IMR-90 (cell line): ENCODE measurements at regions not wholly inside any gene's neighbourhood (a gene's known extent, or its start where the extent isn't known, plus 50 kb on each side); places are given as distances from the start of the nearest gene placed in this dataset.
A peak's percentile ranks its signal among the peaks of the same experiment; 100 is the strongest.

Experiments used
- ATAC-seq: fragments of 200-7000 bp; cut with Tn5 transposase; 2 replicates; pipeline ENCODE4 v1.9.1; 2020; ENCODE audit warnings: low read depth, mild to moderate bottlenecking, moderate library complexity
- BruUV-seq: library from RNA; stranded (reverse); fragments of 400-500 nt; replicated peaks from 2 replicates; lab custom pipeline; 2021; lab: Mats Ljungman, UMichigan
- CTCF ChIA-PET: fragments of 300-600 bp; formaldehyde crosslinking; extraction: SDS; loops from one replicate; lab custom pipeline; 2021; ENCODE audit warnings: antibody characterized with exemption; lab: Yijun Ruan, JAX
- POLR2A ChIA-PET: fragments of 300-600 bp; sonication (Branson Sonifier 250); formaldehyde crosslinking; loops from one replicate; lab custom pipeline; 2022; ENCODE audit warnings: antibody characterized with exemption; ENCODE audit not compliant: unreplicated experiment; lab: Charles Lee
- DNase-seq: peaks from one replicate; pipeline ENCODE4 v3.0.0; 2013
- H2AFZ ChIP-seq: replicated peaks from 2 replicates; pipeline ENCODE3; 2013; ENCODE audit warnings: low read length, mild to moderate bottlenecking; ENCODE audit not compliant: poor library complexity
- H2AK5ac ChIP-seq: 2 replicates; pipeline ENCODE4 v1.6.1; 2013; ENCODE audit warnings: low read depth, low read length, inconsistent platforms
- H2AK9ac ChIP-seq: replicated peaks from 2 replicates; pipeline ENCODE3; 2013; ENCODE audit warnings: mild to moderate bottlenecking, low read depth, low read length, moderate library complexity; ENCODE audit not compliant: poor library complexity
- H2BK120ac ChIP-seq: 2 replicates; pipeline ENCODE4 v1.6.1; 2013; ENCODE audit warnings: low read depth, low read length, inconsistent platforms
- H2BK15ac ChIP-seq: 3 replicates; pipeline ENCODE4 v1.6.1; 2013; ENCODE audit warnings: low read depth, low read length, inconsistent platforms
- H2BK20ac ChIP-seq: 2 replicates; pipeline ENCODE4 v1.6.1; 2013; ENCODE audit warnings: low read depth, mild to moderate bottlenecking, inconsistent platforms, low read length, moderate library complexity
- H2BK5ac ChIP-seq: 2 replicates; pipeline ENCODE4 v1.6.1; 2013; ENCODE audit warnings: mild to moderate bottlenecking, low read depth, low read length, inconsistent platforms; ENCODE audit not compliant: poor library complexity, severe bottlenecking
- H3K14ac ChIP-seq: replicated peaks from 2 replicates; pipeline ENCODE4 v1.6.1; 2013; ENCODE audit warnings: low read depth, low read length, inconsistent platforms
- H3K18ac ChIP-seq: 2 replicates; pipeline ENCODE4 v1.6.1; 2013; ENCODE audit warnings: low read depth, low read length, control low read depth
- H3K23ac ChIP-seq: 2 replicates; pipeline ENCODE4 v1.6.1; 2013; ENCODE audit warnings: low read depth, low read length, inconsistent platforms
- H3K27ac ChIP-seq: 2 replicates; pipeline ENCODE4 v1.5.1; 2013; ENCODE audit warnings: mild to moderate bottlenecking, control low read depth, low read length; ENCODE audit not compliant: insufficient read depth
- H3K27me3 ChIP-seq: 2 replicates; pipeline ENCODE4 v1.6.1; 2013; ENCODE audit warnings: low read length; ENCODE audit not compliant: control insufficient read depth, insufficient read depth
- H3K36me3 ChIP-seq: 2 replicates; pipeline ENCODE4 v1.6.1; 2013; ENCODE audit warnings: low read length, mixed read lengths; ENCODE audit not compliant: control insufficient read depth, insufficient read depth
- H3K4ac ChIP-seq: 2 replicates; pipeline ENCODE4 v1.6.1; 2013; ENCODE audit warnings: low read depth, low read length, inconsistent platforms
- H3K4me1 ChIP-seq: 2 replicates; pipeline ENCODE4 v1.6.1; 2013; ENCODE audit warnings: low read length, mixed read lengths; ENCODE audit not compliant: control insufficient read depth, insufficient read depth
- H3K4me2 ChIP-seq: 2 replicates; pipeline ENCODE4 v1.6.1; 2013; ENCODE audit warnings: low read depth, mild to moderate bottlenecking, control low read depth, low read length, moderate library complexity
- H3K4me3 ChIP-seq: 2 replicates; pipeline ENCODE4 v1.5.1; 2013; ENCODE audit warnings: low read depth, mild to moderate bottlenecking, control low read depth, low read length, moderate library complexity; ENCODE audit not compliant: insufficient read depth
- H3K56ac ChIP-seq: 2 replicates; pipeline ENCODE4 v1.6.1; 2013; ENCODE audit warnings: low read length, inconsistent platforms; ENCODE audit not compliant: insufficient read depth; ENCODE audit errors: extremely low read depth
- H3K79me1 ChIP-seq, 2 experiments: 2 replicates each; pipeline ENCODE4 v1.6.1; 2013; ENCODE audit warnings: low read length in 2 of 2, inconsistent platforms in 1 of 2, low read depth in 1 of 2
- H3K9ac ChIP-seq: 2 replicates; pipeline ENCODE4 v1.6.1; 2013; ENCODE audit warnings: low read depth, low read length, control low read depth
- H3K9me1 ChIP-seq: 2 replicates; pipeline ENCODE4 v1.6.1; 2013; ENCODE audit warnings: low read length, inconsistent platforms; ENCODE audit not compliant: insufficient read depth
- H3K9me3 ChIP-seq: 2 replicates; pipeline ENCODE4 v1.6.1; 2013; ENCODE audit warnings: low read length; ENCODE audit not compliant: control insufficient read depth, insufficient read depth
- H4K20me1 ChIP-seq: 2 replicates; pipeline ENCODE4 v1.6.1; 2013; ENCODE audit warnings: low read length, inconsistent platforms; ENCODE audit not compliant: insufficient read depth
- H4K5ac ChIP-seq: 2 replicates; pipeline ENCODE4 v1.6.1; 2013; ENCODE audit warnings: mild to moderate bottlenecking, low read depth, low read length, control low read depth
- H4K8ac ChIP-seq, 2 experiments: 2 replicates each; pipeline ENCODE4 v1.6.1; 2013; ENCODE audit warnings: low read depth in 2 of 2, low read length in 2 of 2, control low read depth in 1 of 2, inconsistent platforms in 1 of 2
- H4K91ac ChIP-seq: 2 replicates; pipeline ENCODE4 v1.6.1; 2013; ENCODE audit warnings: low read depth, low read length, inconsistent platforms; ENCODE audit not compliant: insufficient read depth
- CEBPB ChIP-seq: IDR thresholded peaks from 2 replicates; pipeline ENCODE4 v1.6.1; 2012; ENCODE audit warnings: low read depth, low read length, improper control_type of control experiment
- MAFK ChIP-seq: IDR thresholded peaks from 2 replicates; pipeline ENCODE4 v1.6.1; 2012; ENCODE audit warnings: low read depth, low read length, improper control_type of control experiment
- WGBS, 2 experiments: methylation state at CpG; one replicate each; pipeline versions ENCODE4 v1.1.5 to v1.1.7; 2013; ENCODE audit warnings: missing lambda C conversion rate in 2 of 2; ENCODE audit not compliant: insufficient read length in 1 of 2; ENCODE audit errors: extremely low coverage in 2 of 2; 5-methylcytosine and 5-hydroxymethylcytosine counted together
- dilution Hi-C: fragments of 300-500 bp; cut with HindIII; formaldehyde crosslinking; loops from one replicate; pipeline ENCODE4 v1.14.3; 2018; ENCODE audit warnings: low sequenced_read_pairs; ENCODE audit not compliant: unreplicated experiment
- in situ Hi-C: fragments of 300-500 bp; cut with MboI; formaldehyde crosslinking; loops from 3 replicates; pipeline ENCODE4 v1.14.3; 2019; ENCODE audit warnings: low sequenced_read_pairs, inconsistent platforms, mixed read lengths
- intact Hi-C: fragments of 100-400 bp; cut with micrococcal nuclease; formaldehyde crosslinking; loops from 2 replicates; pipeline ENCODE4 v1.10.0; 2022

GRCh38 chr4:19492606-19493005 is 759.1 kb upstream of the SLIT2 start:
- TF ChIP-seq MAFK (no peak), CEBPB (peak; percentile 70; the same call in 1 of the 2 replicates)
- H3K9me1 ChIP-seq = no peaks in the 10 kb centered on the region
- no peak overlapping the region for H3K4ac ChIP-seq
- H2BK15ac ChIP-seq = no peak overlapping the region
- DNase-seq = peak; percentile 56
- no peak overlapping the region for H4K5ac ChIP-seq
- H3K56ac ChIP-seq = no peak overlapping the region
- no peak overlapping the region for H3K9ac ChIP-seq
- 100% methylated on average over 1 of the region's 2 CpGs; no CpG with 5 or more reads in 1 of the 2 experiments for WGBS, 2 experiments
- dilution Hi-C loops = no loop called here
- no peak overlapping the region for H2AK9ac ChIP-seq
- no TSS peak for BruUV-seq
- no peaks in the 10 kb centered on the region for H3K79me1 ChIP-seq
- in situ Hi-C loops = no loop called here
- no peaks in the 10 kb centered on the region for H4K20me1 ChIP-seq
- ChIA-PET POLR2A (no interaction called here), CTCF (no interaction called here)
- H3K4me2 ChIP-seq = no peak overlapping the region
- no peak overlapping the region for H2BK20ac ChIP-seq
- no peak overlapping the region for H3K23ac ChIP-seq
- H3K14ac ChIP-seq = no peak overlapping the region
- peaks cover 8% of the 10 kb centered on the region for H3K4me1 ChIP-seq
- H4K91ac ChIP-seq = no peak overlapping the region
- no peaks in the 10 kb centered on the region for H3K36me3 ChIP-seq
- no peak overlapping the region for H2AK5ac ChIP-seq
- H2BK120ac ChIP-seq = no peak overlapping the region
- ATAC-seq = no peak
- H3K4me3 ChIP-seq = no peak overlapping the region
- H2AFZ ChIP-seq = no peak overlapping the region
- no peak overlapping the region for H2BK5ac ChIP-seq
- intact Hi-C loops = loop anchor here (10.0 kb wide), 1 partner anchor 762 kb away; the partner anchor contains the start of gene SLIT2
- no peak overlapping the region for H3K18ac ChIP-seq
- no peak overlapping the region for H3K27ac ChIP-seq
- no peaks in the 10 kb centered on the region for H3K9me3 ChIP-seq
- no peaks in the 10 kb centered on the region for H3K27me3 ChIP-seq
- no peak overlapping the region for H4K8ac ChIP-seq
